SK-N-SH treated with all-trans-retinoic acid at 6 μM for 48 hours (cell line): ENCODE measurements at regions not wholly inside any gene's neighbourhood (a gene's known extent, or its start where the extent isn't known, plus 50 kb on each side); places are given as distances from the start of the nearest gene placed in this dataset.

ENCODE experiments used
- ATAC-seq: fragments of 200-7000 bp; cut with Tn5 transposase; 3 replicates; pipeline ENCODE4 v1.9.1; 2020; ENCODE audit warnings: mild to moderate bottlenecking, moderate library complexity
- ARNTL ChIP-seq: fragments of 450-650 bp; formaldehyde crosslinking; IDR thresholded peaks from 2 replicates; pipeline ENCODE4 v1.5.0; 2020; ENCODE audit warnings: low read depth, mild to moderate bottlenecking, moderate library complexity, borderline replicate concordance
- BACH2 ChIP-seq: fragments of 250-450 bp; sonication (Bioruptor Pico); IDR thresholded peaks from 2 replicates; pipeline ENCODE4 v1.9.0; 2021; ENCODE audit warnings: mild to moderate bottlenecking, borderline replicate concordance
- CREB5 ChIP-seq: fragments of 250-450 bp; sonication (Bioruptor Pico); IDR thresholded peaks from 2 replicates; pipeline ENCODE4 v1.5.1; 2020; ENCODE audit warnings: low read depth, mild to moderate bottlenecking, moderate library complexity
- CSDC2 ChIP-seq: fragments of 250-450 bp; sonication (Bioruptor Pico); IDR thresholded peaks from 2 replicates; pipeline ENCODE4 v1.5.0; 2020; ENCODE audit warnings: mild to moderate bottlenecking, moderate library complexity
- ESRRG ChIP-seq: fragments of 250-450 bp; sonication (Bioruptor Pico); IDR thresholded peaks from 2 replicates; pipeline ENCODE4 v1.6.1; 2021; ENCODE audit warnings: mild to moderate bottlenecking
- GLIS3 ChIP-seq: fragments of 250-450 bp; sonication (Bioruptor Pico); IDR thresholded peaks from 2 replicates; pipeline ENCODE4 v1.5.0; 2020; ENCODE audit warnings: mild to moderate bottlenecking, moderate library complexity
- ISL1 ChIP-seq: fragments of 250-450 bp; sonication (Bioruptor Pico); IDR thresholded peaks from 2 replicates; pipeline ENCODE4 v2.1.2; 2022; ENCODE audit warnings: mild to moderate bottlenecking, moderate library complexity
- OSR1 ChIP-seq: fragments of 250-450 bp; sonication (Bioruptor Pico); IDR thresholded peaks from 2 replicates; pipeline ENCODE4 v1.8.0; 2022; ENCODE audit warnings: moderate library complexity, mild to moderate bottlenecking, inconsistent platforms
- PATZ1 ChIP-seq: fragments of 250-450 bp; sonication (Bioruptor Pico); IDR thresholded peaks from 2 replicates; pipeline ENCODE4 v1.8.0; 2020; ENCODE audit warnings: mild to moderate bottlenecking, moderate library complexity, borderline replicate concordance
- PPARA ChIP-seq: fragments of 250-450 bp; sonication (Bioruptor Pico); IDR thresholded peaks from 2 replicates; pipeline ENCODE4 v1.5.0; 2020; ENCODE audit warnings: mild to moderate bottlenecking, borderline replicate concordance
- RARB ChIP-seq: fragments of 250-450 bp; sonication (Bioruptor Pico); IDR thresholded peaks from 2 replicates; pipeline ENCODE4 v1.8.0; 2021; ENCODE audit warnings: mild to moderate bottlenecking, moderate library complexity
- TCF4 ChIP-seq: fragments of 250-450 bp; sonication (Bioruptor Pico); IDR thresholded peaks from 2 replicates; pipeline ENCODE4 v1.8.0; 2021; ENCODE audit warnings: mild to moderate bottlenecking, moderate library complexity, borderline replicate concordance
- TOX ChIP-seq: fragments of 250-450 bp; sonication (Bioruptor Pico); IDR thresholded peaks from 2 replicates; pipeline ENCODE4 v1.8.0; 2021; ENCODE audit warnings: mild to moderate bottlenecking, moderate library complexity, borderline replicate concordance
- ZC3H10 ChIP-seq: fragments of 250-450 bp; sonication (Bioruptor Pico); IDR thresholded peaks from 2 replicates; pipeline ENCODE4 v1.5.1; 2021; ENCODE audit warnings: mild to moderate bottlenecking, moderate library complexity
- ZFP3 ChIP-seq: fragments of 250-450 bp; sonication (Bioruptor Pico); IDR thresholded peaks from 2 replicates; pipeline ENCODE4 v1.5.0; 2020; ENCODE audit warnings: mild to moderate bottlenecking, moderate library complexity
- ZFP30 ChIP-seq: fragments of 450-650 bp; formaldehyde crosslinking; IDR thresholded peaks from 2 replicates; pipeline ENCODE4 v1.5.0; 2022; ENCODE audit warnings: mild to moderate bottlenecking, moderate library complexity
- ZNF565 ChIP-seq: fragments of 450-650 bp; formaldehyde crosslinking; conservative IDR thresholded peaks from 2 replicates; pipeline ENCODE4 v1.5.0; 2020; ENCODE audit warnings: low read depth, mild to moderate bottlenecking, moderate library complexity
- ZNF70 ChIP-seq: fragments of 450-650 bp; formaldehyde crosslinking; IDR thresholded peaks from 2 replicates; pipeline ENCODE4 v1.5.0; 2020; ENCODE audit warnings: mild to moderate bottlenecking, moderate library complexity
- ZNF8 ChIP-seq: fragments of 450-650 bp; formaldehyde crosslinking; IDR thresholded peaks from 2 replicates; pipeline ENCODE4 v1.5.0; 2020; ENCODE audit warnings: mild to moderate bottlenecking, moderate library complexity
- TF ChIP-seq, protein P1 (sequence below): fragments of 250-450 bp; sonication (Bioruptor Pico); IDR thresholded peaks from 2 replicates; pipeline ENCODE4 v1.5.0; 2020; ENCODE audit warnings: mild to moderate bottlenecking, moderate library complexity
- TF ChIP-seq, protein P2 (sequence below): fragments of 250-450 bp; sonication (Bioruptor Pico); IDR thresholded peaks from 2 replicates; pipeline ENCODE4 v1.5.1; 2021; ENCODE audit warnings: mild to moderate bottlenecking, moderate library complexity
- TF ChIP-seq, protein P3 (sequence below): fragments of 250-450 bp; sonication (Bioruptor Pico); IDR thresholded peaks from 2 replicates; pipeline ENCODE4 v1.8.0; 2021; ENCODE audit warnings: low read depth, mild to moderate bottlenecking, moderate library complexity, borderline replicate concordance

DNA sequence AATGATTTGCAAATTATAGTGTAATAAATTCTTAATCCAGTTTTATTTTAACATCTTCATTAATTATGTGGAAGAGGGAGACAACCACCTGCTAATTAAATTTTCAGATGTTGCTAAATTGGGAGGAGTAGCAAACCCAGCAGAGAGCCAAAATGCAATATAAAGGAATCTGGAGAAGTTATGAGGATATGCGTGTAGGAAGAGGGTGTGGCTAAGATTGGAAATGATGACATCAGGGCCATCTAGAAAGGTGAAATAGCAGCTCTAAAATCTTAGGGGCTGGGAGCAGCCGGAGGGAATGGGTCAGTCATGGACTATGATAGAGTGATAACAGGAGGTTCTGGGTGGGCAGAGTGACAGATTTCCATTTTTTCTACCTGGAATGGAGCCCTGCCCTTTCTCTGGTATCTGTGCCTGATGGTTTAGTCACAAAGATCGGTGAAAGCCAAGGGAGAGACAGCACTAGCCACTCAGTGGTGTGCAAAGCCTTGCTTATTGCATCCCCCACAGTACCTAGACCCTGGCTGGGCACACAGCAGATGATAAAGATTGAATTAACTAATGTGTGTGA, 379.2 kb upstream of the CELF4 start (continued):
- TF ChIP-seq, protein P1, sequence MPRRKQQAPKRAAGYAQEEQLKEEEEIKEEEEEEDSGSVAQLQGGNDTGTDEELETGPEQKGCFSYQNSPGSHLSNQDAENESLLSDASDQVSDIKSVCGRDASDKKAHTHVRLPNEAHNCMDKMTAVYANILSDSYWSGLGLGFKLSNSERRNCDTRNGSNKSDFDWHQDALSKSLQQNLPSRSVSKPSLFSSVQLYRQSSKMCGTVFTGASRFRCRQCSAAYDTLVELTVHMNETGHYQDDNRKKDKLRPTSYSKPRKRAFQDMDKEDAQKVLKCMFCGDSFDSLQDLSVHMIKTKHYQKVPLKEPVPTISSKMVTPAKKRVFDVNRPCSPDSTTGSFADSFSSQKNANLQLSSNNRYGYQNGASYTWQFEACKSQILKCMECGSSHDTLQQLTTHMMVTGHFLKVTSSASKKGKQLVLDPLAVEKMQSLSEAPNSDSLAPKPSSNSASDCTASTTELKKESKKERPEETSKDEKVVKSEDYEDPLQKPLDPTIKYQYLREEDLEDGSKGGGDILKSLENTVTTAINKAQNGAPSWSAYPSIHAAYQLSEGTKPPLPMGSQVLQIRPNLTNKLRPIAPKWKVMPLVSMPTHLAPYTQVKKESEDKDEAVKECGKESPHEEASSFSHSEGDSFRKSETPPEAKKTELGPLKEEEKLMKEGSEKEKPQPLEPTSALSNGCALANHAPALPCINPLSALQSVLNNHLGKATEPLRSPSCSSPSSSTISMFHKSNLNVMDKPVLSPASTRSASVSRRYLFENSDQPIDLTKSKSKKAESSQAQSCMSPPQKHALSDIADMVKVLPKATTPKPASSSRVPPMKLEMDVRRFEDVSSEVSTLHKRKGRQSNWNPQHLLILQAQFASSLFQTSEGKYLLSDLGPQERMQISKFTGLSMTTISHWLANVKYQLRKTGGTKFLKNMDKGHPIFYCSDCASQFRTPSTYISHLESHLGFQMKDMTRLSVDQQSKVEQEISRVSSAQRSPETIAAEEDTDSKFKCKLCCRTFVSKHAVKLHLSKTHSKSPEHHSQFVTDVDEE (CRISPR knock-in tag): no peak
- no peak for TF ChIP-seq BACH2 (CRISPR knock-in tag)
- no peak for TF ChIP-seq ZNF565
- no peak for TF ChIP-seq PPARA (CRISPR knock-in tag)

GRCh38 chr18:37937287-37937686, 371.7 kb upstream of the CELF4 start:
- no peak for ATAC-seq
- TF ChIP-seq ZFP30 (no peak), TOX (no peak), OSR1 (CRISPR knock-in tag) (no peak), PATZ1 (CRISPR knock-in tag) (no peak), TCF4 (CRISPR knock-in tag) (no peak), ZNF70 (CRISPR knock-in tag) (no peak), ZNF8 (CRISPR knock-in tag) (no peak), ISL1 (no peak), CREB5 (CRISPR knock-in tag) (no peak), ESRRG (CRISPR knock-in tag) (no peak)

- no peak for TF ChIP-seq ARNTL
- TF ChIP-seq, protein P2, sequence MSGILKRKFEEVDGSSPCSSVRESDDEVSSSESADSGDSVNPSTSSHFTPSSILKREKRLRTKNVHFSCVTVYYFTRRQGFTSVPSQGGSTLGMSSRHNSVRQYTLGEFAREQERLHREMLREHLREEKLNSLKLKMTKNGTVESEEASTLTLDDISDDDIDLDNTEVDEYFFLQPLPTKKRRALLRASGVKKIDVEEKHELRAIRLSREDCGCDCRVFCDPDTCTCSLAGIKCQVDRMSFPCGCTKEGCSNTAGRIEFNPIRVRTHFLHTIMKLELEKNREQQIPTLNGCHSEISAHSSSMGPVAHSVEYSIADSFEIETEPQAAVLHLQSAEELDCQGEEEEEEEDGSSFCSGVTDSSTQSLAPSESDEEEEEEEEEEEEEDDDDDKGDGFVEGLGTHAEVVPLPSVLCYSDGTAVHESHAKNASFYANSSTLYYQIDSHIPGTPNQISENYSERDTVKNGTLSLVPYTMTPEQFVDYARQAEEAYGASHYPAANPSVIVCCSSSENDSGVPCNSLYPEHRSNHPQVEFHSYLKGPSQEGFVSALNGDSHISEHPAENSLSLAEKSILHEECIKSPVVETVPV: no peak
- TF ChIP-seq TCF4 (CRISPR knock-in tag): no peak
- TF ChIP-seq TOX: no peak
- TF ChIP-seq ZNF8 (CRISPR knock-in tag): no peak
Observed at GRCh38 chr18:37935086-37935485, 369.5 kb upstream of the CELF4 start.

GRCh38 chr18:37930640-37931039, 365.0 kb upstream of the CELF4 start:
- ATAC-seq: no peak
- TF ChIP-seq ZFP3 (CRISPR knock-in tag): no peak
- TF ChIP-seq PPARA (CRISPR knock-in tag): no peak
- TF ChIP-seq ZC3H10: no peak
- TF ChIP-seq, protein P3, sequence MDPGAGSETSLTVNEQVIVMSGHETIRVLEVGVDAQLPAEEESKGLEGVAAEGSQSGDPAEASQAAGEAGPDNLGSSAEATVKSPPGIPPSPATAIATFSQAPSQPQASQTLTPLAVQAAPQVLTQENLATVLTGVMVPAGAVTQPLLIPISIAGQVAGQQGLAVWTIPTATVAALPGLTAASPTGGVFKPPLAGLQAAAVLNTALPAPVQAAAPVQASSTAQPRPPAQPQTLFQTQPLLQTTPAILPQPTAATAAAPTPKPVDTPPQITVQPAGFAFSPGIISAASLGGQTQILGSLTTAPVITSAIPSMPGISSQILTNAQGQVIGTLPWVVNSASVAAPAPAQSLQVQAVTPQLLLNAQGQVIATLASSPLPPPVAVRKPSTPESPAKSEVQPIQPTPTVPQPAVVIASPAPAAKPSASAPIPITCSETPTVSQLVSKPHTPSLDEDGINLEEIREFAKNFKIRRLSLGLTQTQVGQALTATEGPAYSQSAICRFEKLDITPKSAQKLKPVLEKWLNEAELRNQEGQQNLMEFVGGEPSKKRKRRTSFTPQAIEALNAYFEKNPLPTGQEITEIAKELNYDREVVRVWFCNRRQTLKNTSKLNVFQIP (CRISPR knock-in tag): no peak
- no peak for TF ChIP-seq ZNF565
- TF ChIP-seq ZFP30: no peak
- TF ChIP-seq, protein P1 (CRISPR knock-in tag): no peak
- TF ChIP-seq OSR1 (CRISPR knock-in tag): no peak
- no peak for TF ChIP-seq BACH2 (CRISPR knock-in tag)
- no peak for TF ChIP-seq TOX
- no peak for TF ChIP-seq PATZ1 (CRISPR knock-in tag)
- no peak for TF ChIP-seq CSDC2 (CRISPR knock-in tag)
- TF ChIP-seq ARNTL: no peak
- TF ChIP-seq ISL1: no peak
- TF ChIP-seq GLIS3 (CRISPR knock-in tag): no peak
- TF ChIP-seq RARB (CRISPR knock-in tag): no peak
- TF ChIP-seq ZNF8 (CRISPR knock-in tag): no peak

More at GRCh38 chr18:37935086-37935485, 369.5 kb upstream of the CELF4 start:
- no peak for ATAC-seq
